ENCODE measurements at regions not wholly inside any gene's neighbourhood (a gene's known extent, or its start where the extent isn't known, plus 50 kb on each side); places are given as distances from the start of the nearest gene placed in this dataset.

DNA sequence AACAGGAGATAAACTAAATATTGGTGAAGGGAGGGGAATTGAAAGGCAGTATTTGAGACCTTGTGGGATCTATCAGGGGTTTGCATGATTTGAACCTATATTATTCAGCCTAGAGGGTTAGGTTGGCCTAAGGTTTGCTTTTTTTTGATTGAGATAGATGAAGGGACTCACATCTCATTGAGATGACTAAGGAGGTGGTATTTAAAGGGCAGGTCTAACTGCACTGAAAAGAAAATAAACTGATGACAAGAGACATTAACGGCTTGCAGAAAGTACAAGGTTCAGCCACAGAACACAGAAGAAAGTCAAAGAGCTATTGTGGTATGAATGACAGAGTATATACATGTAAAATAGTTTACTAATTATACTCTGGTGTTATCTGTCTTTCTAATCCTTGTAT lies 412.7 kb downstream of the CDH10 start:
- no peak for DNase-seq
- TF ChIP-seq, protein P1, sequence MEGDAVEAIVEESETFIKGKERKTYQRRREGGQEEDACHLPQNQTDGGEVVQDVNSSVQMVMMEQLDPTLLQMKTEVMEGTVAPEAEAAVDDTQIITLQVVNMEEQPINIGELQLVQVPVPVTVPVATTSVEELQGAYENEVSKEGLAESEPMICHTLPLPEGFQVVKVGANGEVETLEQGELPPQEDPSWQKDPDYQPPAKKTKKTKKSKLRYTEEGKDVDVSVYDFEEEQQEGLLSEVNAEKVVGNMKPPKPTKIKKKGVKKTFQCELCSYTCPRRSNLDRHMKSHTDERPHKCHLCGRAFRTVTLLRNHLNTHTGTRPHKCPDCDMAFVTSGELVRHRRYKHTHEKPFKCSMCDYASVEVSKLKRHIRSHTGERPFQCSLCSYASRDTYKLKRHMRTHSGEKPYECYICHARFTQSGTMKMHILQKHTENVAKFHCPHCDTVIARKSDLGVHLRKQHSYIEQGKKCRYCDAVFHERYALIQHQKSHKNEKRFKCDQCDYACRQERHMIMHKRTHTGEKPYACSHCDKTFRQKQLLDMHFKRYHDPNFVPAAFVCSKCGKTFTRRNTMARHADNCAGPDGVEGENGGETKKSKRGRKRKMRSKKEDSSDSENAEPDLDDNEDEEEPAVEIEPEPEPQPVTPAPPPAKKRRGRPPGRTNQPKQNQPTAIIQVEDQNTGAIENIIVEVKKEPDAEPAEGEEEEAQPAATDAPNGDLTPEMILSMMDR (IDR thresholded peaks at IDR 0.05 in 4 of 5, conservative IDR thresholded peaks at IDR 0.05 in 1 of 5) = no peak
- no peak for TF ChIP-seq POLR2A (IDR thresholded peaks at IDR 0.05)
- H3K4me1 ChIP-seq = no peaks in the 10 kb centered on the region
- H3K4me3 ChIP-seq = no peak overlapping the region
- no peak for ATAC-seq
- in situ Hi-C loops (cut with MboI; ENCODE audit: low sequenced_read_pairs in 4 of 4) (no loop called here), intact Hi-C loops (cut with DNase I; ENCODE audit: low total_unique reads) (no loop called here)
- H3K36me3 ChIP-seq = no peaks in the 10 kb centered on the region
- H3K9me3 ChIP-seq = no peaks in the 10 kb centered on the region
- H3K27ac ChIP-seq = no peak overlapping the region
- no peaks in the 10 kb centered on the region for H3K27me3 ChIP-seq

DNA sequence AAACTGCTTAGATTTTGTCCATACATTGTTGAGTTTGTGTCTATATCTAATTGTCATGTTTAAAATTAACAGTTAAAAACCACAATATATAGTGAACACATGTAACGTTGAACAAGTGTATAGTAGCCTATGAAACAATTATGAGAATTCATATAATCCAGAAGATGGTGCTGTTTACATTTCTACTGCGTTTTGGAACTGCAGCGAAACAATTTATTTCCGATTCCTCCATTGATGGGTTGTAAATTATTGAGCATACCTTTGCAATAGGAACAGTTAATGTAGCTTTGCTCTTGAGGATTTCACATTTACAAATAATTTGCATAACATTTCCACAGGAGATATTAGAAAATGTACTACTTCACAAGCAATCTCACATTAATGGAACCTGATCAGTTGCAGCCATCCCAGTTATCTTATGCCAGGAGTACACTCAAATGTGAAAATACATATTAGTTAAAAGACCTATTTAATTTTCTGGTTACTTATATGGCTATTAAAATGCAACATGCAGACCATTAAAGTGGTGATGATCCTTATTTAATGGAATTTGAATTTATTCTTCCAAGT lies 411.8 kb downstream of the CDH10 start:
- DNase-seq (no peak), ATAC-seq (no peak)
- no peaks in the 10 kb centered on the region for H3K4me1 ChIP-seq
- H3K27me3 ChIP-seq = no peaks in the 10 kb centered on the region
- no peaks in the 10 kb centered on the region for H3K9me3 ChIP-seq
- H3K36me3 ChIP-seq = no peaks in the 10 kb centered on the region
- H3K27ac ChIP-seq = no peak overlapping the region
- in situ Hi-C loops (cut with MboI; ENCODE audit: low sequenced_read_pairs in 4 of 4) = no loop called here
- intact Hi-C loops (cut with DNase I; ENCODE audit: low total_unique reads) = no loop called here
- TF ChIP-seq, protein P1 (IDR thresholded peaks at IDR 0.05 in 4 of 5, conservative IDR thresholded peaks at IDR 0.05 in 1 of 5) = no peak
- no peak for TF ChIP-seq POLR2A (IDR thresholded peaks at IDR 0.05)
- no peak overlapping the region for H3K4me3 ChIP-seq

DNA sequence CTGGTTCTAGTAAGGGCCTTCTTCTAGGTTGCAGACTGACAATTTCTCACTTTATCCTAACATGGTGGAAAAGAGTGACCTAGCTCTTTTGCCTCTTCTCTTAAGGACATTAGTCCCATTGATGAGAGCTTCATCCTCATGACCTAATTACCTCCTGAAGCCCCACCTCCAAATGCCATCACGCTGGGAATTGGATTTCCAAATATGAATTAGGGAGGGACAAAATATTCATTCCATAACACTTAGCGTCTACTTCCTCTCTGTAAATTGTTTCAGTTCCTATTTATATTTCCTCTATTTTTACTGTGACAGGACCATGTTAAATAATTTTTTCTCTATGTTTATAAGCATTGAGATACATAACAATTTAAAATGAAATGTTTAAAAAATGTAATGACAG lies 408.8 kb downstream of the CDH10 start:
- no peaks in the 10 kb centered on the region for H3K36me3 ChIP-seq
- TF ChIP-seq POLR2A (IDR thresholded peaks at IDR 0.05) = no peak
- TF ChIP-seq, protein P1 (IDR thresholded peaks at IDR 0.05 in 4 of 5, conservative IDR thresholded peaks at IDR 0.05 in 1 of 5) = no peak
- no peak overlapping the region for H3K4me3 ChIP-seq
- DNase-seq (no peak), ATAC-seq (no peak)
- intact Hi-C loops (cut with DNase I; ENCODE audit: low total_unique reads) (no loop called here), in situ Hi-C loops (cut with MboI; ENCODE audit: low sequenced_read_pairs in 4 of 4) (no loop called here)
- H3K9me3 ChIP-seq = no peaks in the 10 kb centered on the region
- H3K27ac ChIP-seq = no peak overlapping the region
- no peaks in the 10 kb centered on the region for H3K4me1 ChIP-seq
- H3K27me3 ChIP-seq = no peaks in the 10 kb centered on the region

DNA sequence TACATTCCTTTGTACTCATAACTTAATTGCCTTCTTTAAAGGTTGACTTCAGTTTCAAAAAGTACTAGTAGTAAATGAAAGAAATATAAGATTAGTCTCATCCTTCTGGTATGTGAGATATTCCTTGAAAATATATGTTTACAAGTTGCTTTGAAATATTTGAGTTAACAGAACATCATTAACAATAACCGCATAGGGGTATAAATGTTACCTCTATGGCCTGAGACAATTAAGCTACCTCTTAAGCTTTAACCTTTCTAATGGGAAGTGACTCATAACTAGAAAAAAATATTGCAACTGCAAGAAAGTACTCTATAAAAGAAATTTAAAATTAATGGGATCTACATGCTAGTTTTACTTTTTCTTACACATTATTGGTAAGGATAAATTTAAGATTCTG lies 399.0 kb downstream of the CDH10 start:
- no peak overlapping the region for H3K27ac ChIP-seq
- intact Hi-C loops (cut with DNase I; ENCODE audit: low total_unique reads) (no loop called here), in situ Hi-C loops (cut with MboI; ENCODE audit: low sequenced_read_pairs in 4 of 4) (no loop called here)
- no peak overlapping the region for H3K4me3 ChIP-seq
- ATAC-seq (no peak), DNase-seq (no peak)
- H3K36me3 ChIP-seq = no peaks in the 10 kb centered on the region
- H3K4me1 ChIP-seq = no peaks in the 10 kb centered on the region
- TF ChIP-seq, protein P1 (IDR thresholded peaks at IDR 0.05 in 4 of 5, conservative IDR thresholded peaks at IDR 0.05 in 1 of 5) = no peak
- no peak for TF ChIP-seq POLR2A (IDR thresholded peaks at IDR 0.05)
- H3K9me3 ChIP-seq = no peaks in the 10 kb centered on the region
- H3K27me3 ChIP-seq = no peaks in the 10 kb centered on the region

DNA sequence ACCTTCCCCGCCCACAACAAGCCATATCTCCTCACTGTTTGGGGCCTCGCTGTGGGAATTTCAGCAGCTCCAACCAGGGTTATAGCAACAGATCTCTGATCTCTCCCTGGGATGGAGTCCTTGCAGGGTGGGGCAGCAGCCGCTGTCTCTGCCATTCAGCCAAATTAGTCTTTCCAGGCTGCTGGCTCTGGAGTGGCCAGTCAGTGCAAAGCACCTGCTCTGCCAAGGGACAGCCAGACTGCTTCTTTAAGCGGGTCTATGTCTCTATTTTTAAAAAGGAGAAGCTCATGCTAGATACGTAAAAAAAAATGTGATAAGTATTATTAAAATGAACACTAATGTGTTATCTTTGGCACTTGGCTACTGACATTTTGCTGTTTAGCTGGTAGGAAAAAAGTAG lies 380.2 kb downstream of the CDH10 start:
- in situ Hi-C loops (cut with MboI; ENCODE audit: low sequenced_read_pairs in 4 of 4) = no loop called here
- Histone ChIP-seq H3K4me1 (no peaks in the 10 kb centered on the region), H3K9me3 (no peaks in the 10 kb centered on the region), H3K36me3 (no peaks in the 10 kb centered on the region), H3K4me3 (no peak overlapping the region), H3K27ac (no peak overlapping the region), H3K27me3 (no peaks in the 10 kb centered on the region)
- intact Hi-C loops (cut with DNase I; ENCODE audit: low total_unique reads) = no loop called here
- DNase-seq (no peak), ATAC-seq (no peak)
- no peak for TF ChIP-seq POLR2A (IDR thresholded peaks at IDR 0.05)
- TF ChIP-seq, protein P1 (IDR thresholded peaks at IDR 0.05 in 4 of 5, conservative IDR thresholded peaks at IDR 0.05 in 1 of 5) = no peak
